ENCODE measurements at regions not wholly inside any gene's neighbourhood (a gene's known extent, or its start where the extent isn't known, plus 50 kb on each side); places are given as distances from the start of the nearest gene placed in this dataset.

GRCh38 chr2:122743021-122743675, 987.7 kb downstream of the TSN start:
- CTCF ChIA-PET: no interaction called here
- H3K27me3 Mint-ChIP-seq: no peaks in the 10 kb centered on the region
- peaks cover 5% of the 10 kb centered on the region for H3K9me3 Mint-ChIP-seq (ENCODE audit: low read depth)
- H3K27ac Mint-ChIP-seq: no peak overlapping the region
- no peak for DNase-seq
- no peak overlapping the region for H3K4me3 Mint-ChIP-seq
- H3K36me3 Mint-ChIP-seq: no peaks in the 10 kb centered on the region
- peaks cover 11% of the 10 kb centered on the region for H3K4me1 Mint-ChIP-seq
- no peak for ATAC-seq

- Mint-ChIP-seq H3K9me3 (ENCODE audit: low read depth) (peaks cover 3% of the 10 kb centered on the region), H3K36me3 (no peaks in the 10 kb centered on the region), H3K4me1 (no peaks in the 10 kb centered on the region), H3K27me3 (no peaks in the 10 kb centered on the region), H3K4me3 (no peak overlapping the region), H3K27ac (no peak overlapping the region)
- DNase-seq (no peak), ATAC-seq (no peak)
- CTCF ChIA-PET: no interaction called here
Observed at GRCh38 chr2:122745603-122746002, 990.2 kb downstream of the TSN start.

GRCh38 chr2:122747670-122748069, 992.2 kb downstream of the TSN start:
- Mint-ChIP-seq H3K27me3 (no peaks in the 10 kb centered on the region), H3K9me3 (ENCODE audit: low read depth) (peaks cover 3% of the 10 kb centered on the region), H3K4me1 (no peaks in the 10 kb centered on the region), H3K27ac (no peak overlapping the region), H3K36me3 (no peaks in the 10 kb centered on the region), H3K4me3 (no peak overlapping the region)
- ATAC-seq (no peak), DNase-seq (no peak)
- CTCF ChIA-PET: no interaction called here

GRCh38 chr2:122748552-122749011, 993.1 kb downstream of the TSN start:
- no peaks in the 10 kb centered on the region for H3K36me3 Mint-ChIP-seq
- no peak for ATAC-seq
- H3K4me1 Mint-ChIP-seq: no peaks in the 10 kb centered on the region
- no peak overlapping the region for H3K27ac Mint-ChIP-seq
- peaks cover 5% of the 10 kb centered on the region for H3K9me3 Mint-ChIP-seq (ENCODE audit: low read depth)
- CTCF ChIA-PET: no interaction called here
- no peak for DNase-seq
- H3K27me3 Mint-ChIP-seq: no peaks in the 10 kb centered on the region
- no peak overlapping the region for H3K4me3 Mint-ChIP-seq

GRCh38 chr2:122749405-122749804, 994.0 kb downstream of the TSN start:
- no peak for ATAC-seq
- no peak overlapping the region for H3K27ac Mint-ChIP-seq
- CTCF ChIA-PET: no interaction called here

GRCh38 chr2:122750095-122750494, 994.6 kb downstream of the TSN start:
- no peak overlapping the region for H3K27ac Mint-ChIP-seq
- H3K36me3 Mint-ChIP-seq: no peaks in the 10 kb centered on the region
- no peaks in the 10 kb centered on the region for H3K27me3 Mint-ChIP-seq
- peaks cover 5% of the 10 kb centered on the region for H3K9me3 Mint-ChIP-seq (ENCODE audit: low read depth)
- CTCF ChIA-PET: no interaction called here
- no peak overlapping the region for H3K4me3 Mint-ChIP-seq
- ATAC-seq: no peak
- H3K4me1 Mint-ChIP-seq: no peaks in the 10 kb centered on the region
- no peak for DNase-seq

More at GRCh38 chr2:122749405-122749804, 994.0 kb downstream of the TSN start:
- Mint-ChIP-seq H3K36me3 (no peaks in the 10 kb centered on the region), H3K9me3 (ENCODE audit: low read depth) (peaks cover 5% of the 10 kb centered on the region), H3K4me1 (no peaks in the 10 kb centered on the region), H3K27me3 (no peaks in the 10 kb centered on the region), H3K4me3 (no peak overlapping the region)
- no peak for DNase-seq

GRCh38 chr2:122750808-122751207, 995.4 kb downstream of the TSN start:
- no peaks in the 10 kb centered on the region for H3K4me1 Mint-ChIP-seq
- CTCF ChIA-PET: no interaction called here
- DNase-seq (no peak), ATAC-seq (no peak)
- no peaks in the 10 kb centered on the region for H3K27me3 Mint-ChIP-seq
- peaks cover 7% of the 10 kb centered on the region for H3K9me3 Mint-ChIP-seq (ENCODE audit: low read depth)
- H3K27ac Mint-ChIP-seq: no peak overlapping the region
- no peaks in the 10 kb centered on the region for H3K36me3 Mint-ChIP-seq
- no peak overlapping the region for H3K4me3 Mint-ChIP-seq

- CTCF ChIA-PET: no interaction called here
- DNase-seq (no peak), ATAC-seq (no peak)
- Mint-ChIP-seq H3K27me3 (no peaks in the 10 kb centered on the region), H3K36me3 (no peaks in the 10 kb centered on the region), H3K27ac (no peak overlapping the region), H3K4me1 (no peaks in the 10 kb centered on the region), H3K9me3 (ENCODE audit: low read depth) (peaks cover 7% of the 10 kb centered on the region), H3K4me3 (no peak overlapping the region)
Observed at GRCh38 chr2:122753336-122753735, 997.9 kb downstream of the TSN start.

- H3K4me1 Mint-ChIP-seq: no peaks in the 10 kb centered on the region
- H3K36me3 Mint-ChIP-seq: no peaks in the 10 kb centered on the region
- ATAC-seq: no peak
- no peak overlapping the region for H3K4me3 Mint-ChIP-seq
- no peak overlapping the region for H3K27ac Mint-ChIP-seq
- H3K27me3 Mint-ChIP-seq: no peaks in the 10 kb centered on the region
- CTCF ChIA-PET: no interaction called here
- peaks cover 7% of the 10 kb centered on the region for H3K9me3 Mint-ChIP-seq (ENCODE audit: low read depth)
- DNase-seq: no peak
Observed at GRCh38 chr2:122754561-122754960, 999.1 kb downstream of the TSN start.

- ATAC-seq: no peak
- Mint-ChIP-seq H3K9me3 (ENCODE audit: low read depth) (peaks cover 7% of the 10 kb centered on the region), H3K36me3 (no peaks in the 10 kb centered on the region)
Observed at GRCh38 chr2:122755281-122755780, 999.9 kb downstream of the TSN start.

GRCh38 chr2:122758967-122759366, 1003.5 kb downstream of the TSN start:
- Mint-ChIP-seq H3K27me3 (no peaks in the 10 kb centered on the region), H3K4me3 (no peak overlapping the region), H3K27ac (no peak overlapping the region), H3K4me1 (no peaks in the 10 kb centered on the region), H3K9me3 (ENCODE audit: low read depth) (peaks cover 7% of the 10 kb centered on the region), H3K36me3 (no peaks in the 10 kb centered on the region)
- no peak for DNase-seq
- ATAC-seq: no peak
- CTCF ChIA-PET: no interaction called here

More at GRCh38 chr2:122755281-122755780, 999.9 kb downstream of the TSN start:
- H3K27me3 Mint-ChIP-seq: no peaks in the 10 kb centered on the region
- DNase-seq: no peak
- no peak overlapping the region for H3K27ac Mint-ChIP-seq
- CTCF ChIA-PET: no interaction called here
- H3K4me3 Mint-ChIP-seq: no peak overlapping the region
- no peaks in the 10 kb centered on the region for H3K4me1 Mint-ChIP-seq

- Mint-ChIP-seq H3K4me1 (no peaks in the 10 kb centered on the region), H3K27me3 (no peaks in the 10 kb centered on the region), H3K36me3 (no peaks in the 10 kb centered on the region), H3K4me3 (no peak overlapping the region), H3K27ac (no peak overlapping the region), H3K9me3 (ENCODE audit: low read depth) (peaks cover 8% of the 10 kb centered on the region)
- DNase-seq: no peak
- CTCF ChIA-PET: interaction anchor here (0.7 kb wide), 1 partner anchor 24 kb away, joined by 3 read pairs; no protein-coding TSS in a partner anchor
- no peak for ATAC-seq
Observed at GRCh38 chr2:122764014-122764413, 1008.6 kb downstream of the TSN start.

- Mint-ChIP-seq H3K4me1 (no peaks in the 10 kb centered on the region), H3K27me3 (no peaks in the 10 kb centered on the region), H3K36me3 (no peaks in the 10 kb centered on the region), H3K4me3 (no peak overlapping the region), H3K9me3 (ENCODE audit: low read depth) (peaks cover 5% of the 10 kb centered on the region), H3K27ac (no peak overlapping the region)
- CTCF ChIA-PET: no interaction called here
- DNase-seq (no peak), ATAC-seq (no peak)
Observed at GRCh38 chr2:122780251-122780650, 1024.8 kb downstream of the TSN start.

GRCh38 chr2:122794100-122794499, 1038.6 kb downstream of the TSN start:
- Mint-ChIP-seq H3K27me3 (no peaks in the 10 kb centered on the region), H3K9me3 (ENCODE audit: low read depth) (peaks cover 7% of the 10 kb centered on the region), H3K27ac (no peak overlapping the region), H3K4me3 (no peak overlapping the region), H3K4me1 (no peaks in the 10 kb centered on the region), H3K36me3 (no peaks in the 10 kb centered on the region)
- CTCF ChIA-PET: no interaction called here
- ATAC-seq: no peak
- DNase-seq: no peak
